Skeletal muscle satellite cell (primary cell): ENCODE measurements at regions not wholly inside any gene's neighbourhood (a gene's known extent, or its start where the extent isn't known, plus 50 kb on each side); places are given as distances from the start of the nearest gene placed in this dataset. TPM values are rescaled to one million over a fixed set of nuclear protein-coding genes. Genes with fewer than 3 reads are reported as not detected.

Source experiments
- small RNA-seq: library from RNA; depleted of rRNA; stranded (forward); fragments of <200 nt; gene quantifications from one replicate; pipeline ENCODE3, GENCODE V24; 2012

Small RNA genes lying in the stretch of these regions (small RNA-seq; reads per million reads assigned to genes)
- not detected for gene RNU6-161P
